Dermis microvascular lymphatic vessel endothelial cell (primary cell): ENCODE measurements at regions not wholly inside any gene's neighbourhood (a gene's known extent, or its start where the extent isn't known, plus 50 kb on each side); places are given as distances from the start of the nearest gene placed in this dataset.

Experiments
- DNase-seq, 2 donors: peaks; one replicate each; pipeline versions ENCODE4 v3.0.0 to v3.0.0-alpha.2; 2010; ENCODE audit warnings: low read depth in 2 of 2

DNA sequence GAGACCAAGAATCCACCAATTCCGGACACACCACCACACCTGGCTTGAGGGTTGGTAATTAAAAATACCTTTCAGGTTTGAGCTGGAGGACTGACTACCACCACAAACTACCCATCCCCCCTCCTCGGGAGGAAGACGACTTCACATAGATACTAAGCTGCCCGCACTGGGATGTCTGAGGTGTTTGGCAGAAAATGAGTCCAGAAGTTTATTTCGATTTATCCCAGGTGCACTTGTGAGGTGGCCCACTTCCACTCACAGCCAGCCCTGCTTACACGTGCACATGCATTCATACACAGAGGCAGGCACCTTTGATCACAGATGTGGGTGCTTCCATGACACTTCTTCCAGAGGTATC, 187.1 kb downstream of the ID4 start:
- DNase-seq: no peak

DNA sequence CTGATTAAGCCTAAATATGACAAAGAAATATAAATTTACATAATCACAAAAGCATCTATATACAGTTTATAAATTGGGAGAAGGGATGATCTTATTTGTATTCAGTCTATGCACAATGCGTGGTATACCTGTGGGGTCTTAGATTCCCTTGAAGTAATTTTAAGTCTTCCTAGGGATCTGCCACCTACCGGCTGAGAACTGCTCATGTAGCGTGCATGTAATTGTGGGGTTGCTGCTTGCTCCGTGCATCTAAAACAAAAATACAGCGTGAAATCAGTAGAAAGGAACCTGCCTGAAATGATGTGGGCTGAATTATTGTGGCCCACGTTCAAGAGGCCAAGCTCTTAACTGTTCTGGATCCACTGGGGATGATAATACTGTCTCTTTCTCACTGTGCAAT, 187.3 kb downstream of the MBOAT1 start:
- no peak for DNase-seq

DNA sequence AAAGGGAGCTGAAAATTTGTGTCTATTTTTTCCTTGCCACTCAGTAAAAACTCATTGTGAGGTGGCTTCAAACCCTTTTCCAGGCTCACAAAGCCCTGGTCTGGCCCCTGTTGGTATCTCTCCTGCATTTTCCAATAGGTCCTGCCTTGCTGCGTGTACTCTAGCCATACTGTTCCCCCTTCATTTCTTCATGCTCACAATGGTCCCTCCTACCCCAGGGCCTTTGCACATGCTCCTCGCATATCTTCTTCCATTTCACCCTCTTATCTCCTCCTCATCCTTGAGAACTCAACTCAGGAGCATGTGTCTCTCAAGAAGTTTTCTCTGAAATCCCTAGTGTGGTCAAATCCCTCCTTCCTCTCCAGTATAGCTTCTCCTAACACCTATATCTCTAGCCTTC, 186.6 kb downstream of the MBOAT1 start:
- no peak for DNase-seq

GRCh38 chr6:20028143-20028542, 184.1 kb downstream of the MBOAT1 start:
- no peak for DNase-seq

DNA sequence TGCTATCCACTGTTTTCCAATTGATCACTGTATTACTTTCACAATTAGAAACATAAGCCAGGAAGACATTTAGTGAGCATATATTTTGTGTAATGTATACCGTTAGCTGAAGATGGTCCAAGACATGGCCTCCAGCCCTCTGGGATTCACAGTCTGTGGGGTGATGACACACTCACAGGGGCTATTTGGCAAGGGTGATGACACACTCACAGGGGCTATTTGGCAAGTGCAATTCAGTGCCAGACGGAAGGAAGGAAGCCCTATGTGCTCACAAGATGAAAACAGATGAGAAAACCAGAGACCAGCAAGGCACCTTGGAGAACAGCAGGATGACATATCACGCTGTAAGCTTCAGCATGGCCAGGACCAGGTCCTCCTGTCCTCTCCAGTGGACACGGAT, 183.7 kb downstream of the MBOAT1 start:
- DNase-seq: no peak

- DNase-seq: no peak
These were observed 182.3 kb downstream of the MBOAT1 start for GRCh38 chr6:20029979-20030378.

- DNase-seq: no peak
These were observed 180.9 kb downstream of the MBOAT1 start for GRCh38 chr6:20031342-20031741.

DNA sequence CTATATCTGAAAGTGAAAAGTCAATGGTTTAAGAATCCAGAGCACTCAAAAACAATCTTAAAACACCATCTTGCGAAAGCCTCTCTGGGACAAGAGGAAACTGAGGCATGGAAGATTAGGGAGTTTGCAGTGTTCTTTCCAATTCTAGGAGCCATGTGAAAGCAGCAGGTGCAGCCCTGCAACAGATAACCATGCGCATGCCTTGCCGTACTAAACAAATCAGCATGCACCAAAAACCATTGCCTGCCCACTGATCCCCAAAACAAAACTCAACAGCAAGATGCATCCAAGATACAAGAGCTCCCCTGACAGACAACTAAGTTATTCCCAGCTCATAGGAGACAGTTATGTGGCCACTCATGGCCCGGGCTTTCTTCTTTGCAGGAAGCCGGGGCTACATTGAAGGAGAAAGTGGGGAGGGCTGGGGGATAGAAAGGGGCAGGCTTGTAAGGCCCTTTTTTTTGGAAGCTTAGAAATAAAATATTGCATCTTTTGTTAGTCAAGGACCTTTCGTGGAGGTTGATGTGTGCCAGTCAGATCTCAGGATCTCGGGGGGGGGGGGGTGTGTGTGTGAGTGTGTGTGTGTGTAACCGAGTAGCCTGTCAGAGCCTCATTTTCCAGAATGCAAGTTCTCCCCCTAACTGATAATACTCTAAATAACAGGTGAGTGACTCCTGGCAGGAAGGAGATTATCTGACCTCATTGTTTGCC, 178.4 kb downstream of the MBOAT1 start:
- DNase-seq: no peak

- DNase-seq: no peak
These were observed 177.9 kb downstream of the MBOAT1 start for GRCh38 chr6:20034408-20034769.

DNA sequence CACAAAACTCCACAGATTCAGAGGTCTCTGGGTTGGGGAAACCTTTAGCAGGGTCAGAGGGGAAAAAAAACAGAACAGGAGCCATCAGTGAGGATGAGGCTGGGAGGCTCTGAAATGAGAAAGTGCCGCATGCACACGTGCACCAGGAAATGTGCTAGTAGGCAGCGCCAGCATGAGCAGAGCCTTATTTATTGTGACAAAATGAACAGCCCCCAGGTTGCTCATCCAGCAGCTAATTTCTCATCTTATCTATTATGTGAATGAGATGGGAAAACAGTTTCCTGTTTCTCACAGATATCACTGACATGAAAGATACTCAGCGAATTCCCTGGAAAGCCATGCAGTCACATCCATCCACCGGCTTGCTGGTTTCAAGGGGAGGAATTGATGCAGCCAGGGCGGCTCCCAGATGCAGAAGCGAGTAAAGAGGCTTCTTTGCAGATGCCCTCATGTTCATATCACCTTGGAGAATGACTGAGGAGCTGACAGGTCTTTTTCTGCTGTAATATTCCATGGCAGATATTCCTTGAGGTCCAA, 176.1 kb downstream of the MBOAT1 start:
- DNase-seq: no peak

DNA sequence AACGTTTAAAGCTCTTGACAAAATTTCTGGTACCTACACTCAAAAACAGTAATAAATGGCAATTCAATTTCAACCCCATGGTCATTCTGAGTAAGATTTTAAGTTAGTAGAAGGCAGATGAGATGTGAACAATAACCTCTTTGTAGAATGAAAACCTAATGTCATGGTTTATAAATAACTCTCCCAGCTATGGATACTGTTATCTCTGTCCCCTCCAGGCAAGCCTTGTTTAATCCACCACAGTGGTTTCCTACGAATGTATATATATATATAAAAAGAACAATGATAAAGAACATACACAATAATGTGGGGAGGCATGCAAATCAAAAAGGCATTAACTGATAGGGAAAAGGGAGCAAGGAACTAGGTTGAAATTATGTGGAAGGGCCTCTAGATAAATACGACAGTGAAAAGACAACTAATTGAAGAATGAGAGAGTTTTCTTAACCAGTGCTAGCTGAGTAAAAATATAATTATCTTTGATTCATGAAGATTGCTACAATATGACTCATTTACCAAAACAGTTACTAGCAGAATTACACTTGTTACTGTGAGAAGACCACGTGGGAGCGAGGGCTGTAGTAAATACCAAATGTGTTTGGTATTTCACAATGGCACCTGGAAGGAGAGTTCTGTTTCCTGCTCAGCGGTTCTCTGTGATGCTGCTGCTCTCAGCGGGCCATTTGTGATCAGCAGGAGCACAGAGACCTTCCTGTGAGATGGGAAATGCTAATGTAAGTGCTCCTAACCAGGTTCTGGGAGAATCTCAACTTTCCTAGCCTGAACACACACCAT, 173.7 kb downstream of the MBOAT1 start:
- DNase-seq: no peak

GRCh38 chr6:20044883-20045282, 167.4 kb downstream of the MBOAT1 start:
- no peak for DNase-seq
